ENCODE measurements at regions not wholly inside any gene's neighbourhood (a gene's known extent, or its start where the extent isn't known, plus 50 kb on each side); places are given as distances from the start of the nearest gene placed in this dataset.

GRCh38 chr9:31302620-31303418 lies 1081.6 kb upstream of the ACO1 start:
- H3K36me3 ChIP-seq (ENCODE audit: control insufficient read depth in 4 of 4, insufficient read depth in 4 of 4, low read length in 3 of 4) = no peaks in the 10 kb centered on the region
- CTCF ChIA-PET = no interaction called here
- POLR2A ChIA-PET = no interaction called here
- no peak overlapping the region for H3K27ac ChIP-seq (ENCODE audit: insufficient read depth in 1 of 2, low read depth in 1 of 2, low read length in 2 of 2, poor library complexity in 1 of 2, severe bottlenecking in 2 of 2)
- no peaks in the 10 kb centered on the region for H3K27me3 ChIP-seq (replicated peaks in 2 of 5; ENCODE audit: control insufficient read depth in 4 of 5, insufficient read depth in 5 of 5, low read length in 4 of 5)
- H3K4me3 ChIP-seq (ENCODE audit: control insufficient read depth in 1 of 7, extremely low read depth in 1 of 7, insufficient read depth in 4 of 7, low read depth in 2 of 7, low read length in 6 of 7) = no peak overlapping the region
- DNase-seq = no peak
- no peaks in the 10 kb centered on the region for H3K4me1 ChIP-seq (ENCODE audit: control extremely low read depth in 1 of 4, control insufficient read depth in 4 of 4, insufficient read depth in 4 of 4, low read length in 3 of 4)
- WGBS (ENCODE audit: insufficient coverage) = no CpG with 5 or more reads among the region's 4 CpGs
- H3K9me3 ChIP-seq (ENCODE audit: control extremely low read depth in 1 of 5, control insufficient read depth in 4 of 5, insufficient read depth in 2 of 5, low read depth in 1 of 5, low read length in 4 of 5) = no peaks in the 10 kb centered on the region

GRCh38 chr9:31304576-31304975 lies 1079.9 kb upstream of the ACO1 start:
- 100% methylated on average over 2 of the region's 3 CpGs for WGBS (ENCODE audit: insufficient coverage)
- no peak for DNase-seq
- Histone ChIP-seq H3K27ac (ENCODE audit: insufficient read depth in 1 of 2, low read depth in 1 of 2, low read length in 2 of 2, poor library complexity in 1 of 2, severe bottlenecking in 2 of 2) (no peak overlapping the region), H3K4me3 (ENCODE audit: control insufficient read depth in 1 of 7, extremely low read depth in 1 of 7, insufficient read depth in 4 of 7, low read depth in 2 of 7, low read length in 6 of 7) (no peak overlapping the region), H3K4me1 (ENCODE audit: control extremely low read depth in 1 of 4, control insufficient read depth in 4 of 4, insufficient read depth in 4 of 4, low read length in 3 of 4) (no peaks in the 10 kb centered on the region), H3K9me3 (ENCODE audit: control extremely low read depth in 1 of 5, control insufficient read depth in 4 of 5, insufficient read depth in 2 of 5, low read depth in 1 of 5, low read length in 4 of 5) (no peaks in the 10 kb centered on the region), H3K27me3 (replicated peaks in 2 of 5; ENCODE audit: control insufficient read depth in 4 of 5, insufficient read depth in 5 of 5, low read length in 4 of 5) (no peaks in the 10 kb centered on the region), H3K36me3 (ENCODE audit: control insufficient read depth in 4 of 4, insufficient read depth in 4 of 4, low read length in 3 of 4) (no peaks in the 10 kb centered on the region)
- ChIA-PET POLR2A (no interaction called here), CTCF (no interaction called here)

GRCh38 chr9:31314241-31314640 lies 1070.2 kb upstream of the ACO1 start:
- ChIA-PET POLR2A (no interaction called here), CTCF (no interaction called here)
- Histone ChIP-seq H3K36me3 (ENCODE audit: control insufficient read depth in 4 of 4, insufficient read depth in 4 of 4, low read length in 3 of 4) (no peaks in the 10 kb centered on the region), H3K9me3 (ENCODE audit: control extremely low read depth in 1 of 5, control insufficient read depth in 4 of 5, insufficient read depth in 2 of 5, low read depth in 1 of 5, low read length in 4 of 5) (no peaks in the 10 kb centered on the region), H3K27me3 (replicated peaks in 2 of 5; ENCODE audit: control insufficient read depth in 4 of 5, insufficient read depth in 5 of 5, low read length in 4 of 5) (no peaks in the 10 kb centered on the region), H3K4me3 (ENCODE audit: control insufficient read depth in 1 of 7, extremely low read depth in 1 of 7, insufficient read depth in 4 of 7, low read depth in 2 of 7, low read length in 6 of 7) (no peak overlapping the region), H3K4me1 (ENCODE audit: control extremely low read depth in 1 of 4, control insufficient read depth in 4 of 4, insufficient read depth in 4 of 4, low read length in 3 of 4) (no peaks in the 10 kb centered on the region), H3K27ac (ENCODE audit: insufficient read depth in 1 of 2, low read depth in 1 of 2, low read length in 2 of 2, poor library complexity in 1 of 2, severe bottlenecking in 2 of 2) (no peak overlapping the region)
- DNase-seq = no peak
- WGBS (ENCODE audit: insufficient coverage) = no CpG with 5 or more reads among the region's 1 CpG

- no peak overlapping the region for H3K27ac ChIP-seq (ENCODE audit: insufficient read depth in 1 of 2, low read depth in 1 of 2, low read length in 2 of 2, poor library complexity in 1 of 2, severe bottlenecking in 2 of 2)
- H3K27me3 ChIP-seq (replicated peaks in 2 of 5; ENCODE audit: control insufficient read depth in 4 of 5, insufficient read depth in 5 of 5, low read length in 4 of 5) = no peaks in the 10 kb centered on the region
- peaks cover 0 to 4% (median 0%) of the 10 kb centered on the region in 4 experiments for H3K4me1 ChIP-seq (ENCODE audit: control extremely low read depth in 1 of 4, control insufficient read depth in 4 of 4, insufficient read depth in 4 of 4, low read length in 3 of 4)
- no peak for DNase-seq
- WGBS (ENCODE audit: insufficient coverage) = 100% methylated on average over 9 of the region's 9 CpGs
- no peaks in the 10 kb centered on the region for H3K9me3 ChIP-seq (ENCODE audit: control extremely low read depth in 1 of 5, control insufficient read depth in 4 of 5, insufficient read depth in 2 of 5, low read depth in 1 of 5, low read length in 4 of 5)
- no peaks in the 10 kb centered on the region for H3K36me3 ChIP-seq (ENCODE audit: control insufficient read depth in 4 of 4, insufficient read depth in 4 of 4, low read length in 3 of 4)
- ChIA-PET CTCF (no interaction called here), POLR2A (no interaction called here)
- no peak overlapping the region for H3K4me3 ChIP-seq (ENCODE audit: control insufficient read depth in 1 of 7, extremely low read depth in 1 of 7, insufficient read depth in 4 of 7, low read depth in 2 of 7, low read length in 6 of 7)
These were observed 1063.9 kb upstream of the ACO1 start for GRCh38 chr9:31320494-31320893.

GRCh38 chr9:31321256-31321655 lies 1063.2 kb upstream of the ACO1 start:
- ChIA-PET POLR2A (no interaction called here), CTCF (no interaction called here)
- Histone ChIP-seq H3K36me3 (ENCODE audit: control insufficient read depth in 4 of 4, insufficient read depth in 4 of 4, low read length in 3 of 4) (no peaks in the 10 kb centered on the region), H3K4me3 (ENCODE audit: control insufficient read depth in 1 of 7, extremely low read depth in 1 of 7, insufficient read depth in 4 of 7, low read depth in 2 of 7, low read length in 6 of 7) (no peak overlapping the region), H3K4me1 (ENCODE audit: control extremely low read depth in 1 of 4, control insufficient read depth in 4 of 4, insufficient read depth in 4 of 4, low read length in 3 of 4) (peaks cover 0 to 4% (median 0%) of the 10 kb centered on the region in 4 experiments), H3K9me3 (ENCODE audit: control extremely low read depth in 1 of 5, control insufficient read depth in 4 of 5, insufficient read depth in 2 of 5, low read depth in 1 of 5, low read length in 4 of 5) (no peaks in the 10 kb centered on the region), H3K27me3 (replicated peaks in 2 of 5; ENCODE audit: control insufficient read depth in 4 of 5, insufficient read depth in 5 of 5, low read length in 4 of 5) (no peaks in the 10 kb centered on the region), H3K27ac (ENCODE audit: insufficient read depth in 1 of 2, low read depth in 1 of 2, low read length in 2 of 2, poor library complexity in 1 of 2, severe bottlenecking in 2 of 2) (no peak overlapping the region)
- DNase-seq = no peak
- WGBS (ENCODE audit: insufficient coverage) = 81% methylated on average over 6 of the region's 6 CpGs

GRCh38 chr9:31321686-31322085 lies 1062.8 kb upstream of the ACO1 start:
- H3K36me3 ChIP-seq (ENCODE audit: control insufficient read depth in 4 of 4, insufficient read depth in 4 of 4, low read length in 3 of 4) = no peaks in the 10 kb centered on the region
- H3K4me1 ChIP-seq (ENCODE audit: control extremely low read depth in 1 of 4, control insufficient read depth in 4 of 4, insufficient read depth in 4 of 4, low read length in 3 of 4) = peaks cover 0 to 4% (median 0%) of the 10 kb centered on the region in 4 experiments
- H3K4me3 ChIP-seq (ENCODE audit: control insufficient read depth in 1 of 7, extremely low read depth in 1 of 7, insufficient read depth in 4 of 7, low read depth in 2 of 7, low read length in 6 of 7) = no peak overlapping the region
- WGBS (ENCODE audit: insufficient coverage) = 100% methylated on average over 3 of the region's 3 CpGs
- ChIA-PET POLR2A (no interaction called here), CTCF (no interaction called here)
- DNase-seq = no peak
- no peaks in the 10 kb centered on the region for H3K9me3 ChIP-seq (ENCODE audit: control extremely low read depth in 1 of 5, control insufficient read depth in 4 of 5, insufficient read depth in 2 of 5, low read depth in 1 of 5, low read length in 4 of 5)
- H3K27me3 ChIP-seq (replicated peaks in 2 of 5; ENCODE audit: control insufficient read depth in 4 of 5, insufficient read depth in 5 of 5, low read length in 4 of 5) = no peaks in the 10 kb centered on the region
- H3K27ac ChIP-seq (ENCODE audit: insufficient read depth in 1 of 2, low read depth in 1 of 2, low read length in 2 of 2, poor library complexity in 1 of 2, severe bottlenecking in 2 of 2) = no peak overlapping the region

- no peak overlapping the region for H3K27ac ChIP-seq (ENCODE audit: insufficient read depth in 1 of 2, low read depth in 1 of 2, low read length in 2 of 2, poor library complexity in 1 of 2, severe bottlenecking in 2 of 2)
- H3K27me3 ChIP-seq (replicated peaks in 2 of 5; ENCODE audit: control insufficient read depth in 4 of 5, insufficient read depth in 5 of 5, low read length in 4 of 5) = no peaks in the 10 kb centered on the region
- ChIA-PET POLR2A (no interaction called here), CTCF (no interaction called here)
- H3K4me1 ChIP-seq (ENCODE audit: control extremely low read depth in 1 of 4, control insufficient read depth in 4 of 4, insufficient read depth in 4 of 4, low read length in 3 of 4) = peaks cover 0 to 4% (median 0%) of the 10 kb centered on the region in 4 experiments
- WGBS (ENCODE audit: insufficient coverage) = 38% methylated on average over 1 of the region's 2 CpGs
- DNase-seq = no peak
- H3K36me3 ChIP-seq (ENCODE audit: control insufficient read depth in 4 of 4, insufficient read depth in 4 of 4, low read length in 3 of 4) = no peaks in the 10 kb centered on the region
- no peaks in the 10 kb centered on the region for H3K9me3 ChIP-seq (ENCODE audit: control extremely low read depth in 1 of 5, control insufficient read depth in 4 of 5, insufficient read depth in 2 of 5, low read depth in 1 of 5, low read length in 4 of 5)
- H3K4me3 ChIP-seq (ENCODE audit: control insufficient read depth in 1 of 7, extremely low read depth in 1 of 7, insufficient read depth in 4 of 7, low read depth in 2 of 7, low read length in 6 of 7) = no peak overlapping the region
These were observed 1060.6 kb upstream of the ACO1 start for GRCh38 chr9:31323726-31324444.
